OCI-LY7 (cell line): ENCODE measurements at regions not wholly inside any gene's neighbourhood (a gene's known extent, or its start where the extent isn't known, plus 50 kb on each side); places are given as distances from the start of the nearest gene placed in this dataset.

ENCODE experiments used
- BruUV-seq: library from RNA; stranded (reverse); fragments of 400-500 nt; replicated peaks from 2 replicates; lab custom pipeline; 2021; lab: Mats Ljungman, UMichigan
- CTCF ChIA-PET: fragments of 300-600 bp; sonication (Branson Sonifier 250); formaldehyde crosslinking; loops from one replicate; lab custom pipeline; 2022; ENCODE audit warnings: antibody characterized with exemption; ENCODE audit not compliant: unreplicated experiment; lab: Charles Lee
- POLR2A ChIA-PET: fragments of 300-600 bp; sonication (Branson Sonifier 250); formaldehyde crosslinking; loops from one replicate; lab custom pipeline; 2022; ENCODE audit warnings: antibody characterized with exemption; lab: Charles Lee
- DNase-seq: peaks from one replicate; pipeline ENCODE4 v3.0.0-alpha.2; 2015; ENCODE audit warnings: low spot score
- H2AFZ ChIP-seq: fragments of 200-600 bp; sonication (generic), shearing (Covaris generic); 2 replicates; pipeline ENCODE4 v1.6.1; 2014; ENCODE audit warnings: mild to moderate bottlenecking, antibody characterized with exemption, low read length, moderate library complexity
- H3K27ac ChIP-seq: fragments of 200-600 bp; sonication (generic); 2 replicates; pipeline ENCODE4 v1.5.1; 2014; ENCODE audit warnings: mixed run types, low read depth, mild to moderate bottlenecking, moderate library complexity, low read length, inconsistent platforms; ENCODE audit not compliant: poor library complexity, severe bottlenecking
- H3K36me3 ChIP-seq: fragments of 200-600 bp; sonication (generic); 2 replicates; pipeline ENCODE4 v1.6.1; 2014; ENCODE audit warnings: mild to moderate bottlenecking, antibody characterized with exemption, low read length, moderate library complexity, mixed read lengths; ENCODE audit not compliant: insufficient read depth
- H3K4me1 ChIP-seq: fragments of 200-600 bp; sonication (generic); 2 replicates; pipeline ENCODE4 v1.5.1; 2014; ENCODE audit warnings: mild to moderate bottlenecking, low read length; ENCODE audit not compliant: insufficient read depth, poor library complexity, severe bottlenecking
- H3K4me2 ChIP-seq: fragments of 200-600 bp; sonication (generic); 2 replicates; pipeline ENCODE4 v1.6.1; 2014; ENCODE audit warnings: mild to moderate bottlenecking, low read length
- H3K4me3 ChIP-seq: fragments of 200-600 bp; sonication (generic); 2 replicates; pipeline ENCODE4 v1.5.1; 2014; ENCODE audit warnings: mild to moderate bottlenecking, low read depth, low read length; ENCODE audit not compliant: poor library complexity, severe bottlenecking
- H3K79me2 ChIP-seq: fragments of 200-600 bp; sonication (generic); 2 replicates; pipeline ENCODE4 v1.6.1; 2016; ENCODE audit warnings: low read depth, mild to moderate bottlenecking, low read length, moderate library complexity, mixed read lengths; ENCODE audit not compliant: insufficient read depth
- H3K9me2 ChIP-seq: fragments of 200-600 bp; sonication (generic); 2 replicates; pipeline ENCODE4 v1.6.1; 2016; ENCODE audit warnings: mild to moderate bottlenecking, low read length, mixed read lengths; ENCODE audit not compliant: insufficient read depth
- H3K9me3 ChIP-seq: fragments of 200-600 bp; sonication (generic); 2 replicates; pipeline ENCODE4 v1.6.1; 2014; ENCODE audit warnings: mild to moderate bottlenecking, mixed run types, low read length, mixed read lengths
- H4K20me1 ChIP-seq: fragments of 200-600 bp; sonication (generic); 2 replicates; pipeline ENCODE4 v1.6.1; 2014; ENCODE audit warnings: mild to moderate bottlenecking, antibody characterized with exemption, low read length, moderate library complexity, mixed read lengths; ENCODE audit not compliant: insufficient read depth
- EZH2phosphoT487 ChIP-seq: fragments of 200-600 bp; sonication (generic); IDR thresholded peaks from 2 replicates; pipeline ENCODE4 v1.6.1; 2018; ENCODE audit warnings: low read depth, borderline replicate concordance, mild to moderate bottlenecking, mixed run types, antibody characterized with exemption, low read length, moderate library complexity, mixed read lengths
- intact Hi-C: fragments of 100-400 bp; cut with micrococcal nuclease; formaldehyde crosslinking; loops from one replicate; pipeline ENCODE4 v1.10.0; 2022; ENCODE audit not compliant: unreplicated experiment
- TF ChIP-seq, protein P1 (sequence below): fragments of 200-600 bp; sonication (generic); conservative IDR thresholded peaks from 2 replicates; pipeline ENCODE4 v1.5.1; 2014; ENCODE audit warnings: mild to moderate bottlenecking, antibody characterized with exemption, low read length, moderate library complexity, mixed read lengths

DNA sequence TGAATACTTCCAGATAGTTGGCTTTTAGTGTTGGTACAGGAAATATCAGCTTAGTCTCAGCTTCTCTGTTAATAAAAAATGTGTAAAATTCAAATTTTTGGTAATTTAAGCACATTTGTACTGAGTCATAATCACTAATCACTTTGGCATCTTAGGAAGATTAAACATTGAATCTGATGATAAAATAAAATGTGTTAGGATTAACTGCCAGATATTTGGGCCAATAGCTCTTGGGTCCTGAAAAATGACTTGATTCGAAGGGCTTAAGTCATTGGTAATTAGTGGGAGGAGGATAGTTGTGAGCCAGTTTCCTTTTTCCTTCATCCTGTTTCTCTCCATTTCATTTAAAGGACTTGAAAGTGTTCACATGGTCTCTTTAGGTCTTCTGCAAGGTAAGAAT, 426.1 kb downstream of the RFPL4B start:
- intact Hi-C loops: no loop called here
- Histone ChIP-seq H3K4me3 (no peak overlapping the region), H3K36me3 (no peaks in the 10 kb centered on the region), H3K4me2 (no peak overlapping the region), H4K20me1 (no peaks in the 10 kb centered on the region), H3K79me2 (no peaks in the 10 kb centered on the region), H3K9me2 (no peaks in the 10 kb centered on the region), H3K4me1 (no peaks in the 10 kb centered on the region), H3K9me3 (no peaks in the 10 kb centered on the region), H2AFZ (no peak overlapping the region), H3K27ac (no peak overlapping the region)
- ChIA-PET POLR2A (interaction anchor here (0.7 kb wide), 1 partner anchor 1499 kb away, joined by 3 read pairs; no protein-coding TSS in a partner anchor), CTCF (no interaction called here)
- TF ChIP-seq EZH2phosphoT487: no peak
- TF ChIP-seq, protein P1, sequence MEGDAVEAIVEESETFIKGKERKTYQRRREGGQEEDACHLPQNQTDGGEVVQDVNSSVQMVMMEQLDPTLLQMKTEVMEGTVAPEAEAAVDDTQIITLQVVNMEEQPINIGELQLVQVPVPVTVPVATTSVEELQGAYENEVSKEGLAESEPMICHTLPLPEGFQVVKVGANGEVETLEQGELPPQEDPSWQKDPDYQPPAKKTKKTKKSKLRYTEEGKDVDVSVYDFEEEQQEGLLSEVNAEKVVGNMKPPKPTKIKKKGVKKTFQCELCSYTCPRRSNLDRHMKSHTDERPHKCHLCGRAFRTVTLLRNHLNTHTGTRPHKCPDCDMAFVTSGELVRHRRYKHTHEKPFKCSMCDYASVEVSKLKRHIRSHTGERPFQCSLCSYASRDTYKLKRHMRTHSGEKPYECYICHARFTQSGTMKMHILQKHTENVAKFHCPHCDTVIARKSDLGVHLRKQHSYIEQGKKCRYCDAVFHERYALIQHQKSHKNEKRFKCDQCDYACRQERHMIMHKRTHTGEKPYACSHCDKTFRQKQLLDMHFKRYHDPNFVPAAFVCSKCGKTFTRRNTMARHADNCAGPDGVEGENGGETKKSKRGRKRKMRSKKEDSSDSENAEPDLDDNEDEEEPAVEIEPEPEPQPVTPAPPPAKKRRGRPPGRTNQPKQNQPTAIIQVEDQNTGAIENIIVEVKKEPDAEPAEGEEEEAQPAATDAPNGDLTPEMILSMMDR: no peak
- DNase-seq: no peak
- no TSS peak for BruUV-seq

DNA sequence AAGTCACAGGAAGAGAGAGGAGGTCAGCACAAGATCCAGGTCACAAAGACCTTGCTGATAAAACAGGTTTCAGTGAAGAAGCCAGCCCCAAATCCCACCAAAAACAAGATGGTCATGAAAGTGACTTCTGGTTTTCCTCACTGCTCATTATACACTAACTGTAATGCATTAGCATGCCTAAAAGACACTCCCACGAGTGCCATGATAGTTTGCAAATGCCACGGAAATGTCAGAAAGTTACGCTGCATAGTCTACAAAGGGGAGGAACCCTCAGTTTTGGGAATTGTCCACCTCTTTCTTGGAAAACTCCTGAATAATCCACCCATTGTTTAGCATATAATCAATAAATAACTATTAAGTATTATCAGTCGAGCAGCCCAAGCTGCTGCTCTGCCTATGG, 427.2 kb downstream of the RFPL4B start:
- no peak overlapping the region for H2AFZ ChIP-seq
- intact Hi-C loops: no loop called here
- no peaks in the 10 kb centered on the region for H3K79me2 ChIP-seq
- CTCF ChIA-PET: no interaction called here
- H3K9me2 ChIP-seq: no peaks in the 10 kb centered on the region
- no peak for DNase-seq
- TF ChIP-seq, protein P1: no peak
- no peak for TF ChIP-seq EZH2phosphoT487
- H3K27ac ChIP-seq: no peak overlapping the region
- POLR2A ChIA-PET: interaction anchor here (0.7 kb wide), 1 partner anchor 198 kb away, joined by 3 read pairs; no protein-coding TSS in a partner anchor
- H3K36me3 ChIP-seq: no peaks in the 10 kb centered on the region
- H4K20me1 ChIP-seq: no peaks in the 10 kb centered on the region
- H3K4me1 ChIP-seq: no peaks in the 10 kb centered on the region
- H3K4me3 ChIP-seq: no peak overlapping the region
- H3K4me2 ChIP-seq: no peak overlapping the region
- no peaks in the 10 kb centered on the region for H3K9me3 ChIP-seq
- BruUV-seq: no TSS peak

DNA sequence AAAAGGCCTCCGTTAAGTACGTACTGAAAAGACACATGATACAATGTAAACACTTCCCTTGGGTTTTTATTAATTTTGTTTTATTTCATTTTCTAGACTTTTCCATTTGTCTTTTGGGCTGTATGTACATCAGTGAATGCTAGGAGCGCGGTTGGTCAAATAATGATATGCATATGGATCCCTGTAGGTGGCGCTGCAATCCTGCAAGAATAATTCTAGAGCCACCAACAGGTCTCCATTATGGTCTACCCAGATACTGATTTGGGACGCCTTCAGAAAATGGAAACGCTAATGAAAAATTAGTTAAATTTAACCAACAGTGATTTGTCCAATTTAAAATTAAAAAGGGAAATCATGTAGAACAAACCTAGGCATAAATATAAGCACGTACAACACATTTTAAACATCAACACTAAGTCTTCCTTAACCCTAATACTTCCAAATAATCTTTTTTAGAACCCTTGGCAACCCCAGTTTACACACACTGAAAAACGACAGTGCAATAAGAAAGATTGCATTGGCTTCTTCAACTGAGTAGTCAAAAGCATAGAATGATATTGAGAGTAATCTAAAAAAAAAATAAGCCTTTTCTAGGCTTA, 433.5 kb downstream of the RFPL4B start:
- Histone ChIP-seq H3K9me3 (no peaks in the 10 kb centered on the region), H3K9me2 (no peaks in the 10 kb centered on the region), H2AFZ (no peak overlapping the region), H4K20me1 (no peaks in the 10 kb centered on the region), H3K4me2 (no peak overlapping the region), H3K4me1 (no peaks in the 10 kb centered on the region), H3K27ac (no peak overlapping the region), H3K4me3 (no peak overlapping the region), H3K36me3 (no peaks in the 10 kb centered on the region), H3K79me2 (no peaks in the 10 kb centered on the region)
- no TSS peak for BruUV-seq
- TF ChIP-seq, protein P1: peak; percentile 92
- no peak for TF ChIP-seq EZH2phosphoT487
- intact Hi-C loops: loop anchor here (1.0 to 10.0 kb wide), 3 partner anchors 524 to 1129 kb away; no protein-coding TSS in a partner anchor
- POLR2A ChIA-PET: no interaction called here
- CTCF ChIA-PET: no interaction called here
- DNase-seq: peak; percentile 63
